Loucy (cell line): ENCODE measurements at regions not wholly inside any gene's neighbourhood (a gene's known extent, or its start where the extent isn't known, plus 50 kb on each side); places are given as distances from the start of the nearest gene placed in this dataset.

Source experiments
- EZH2phosphoT487 ChIP-seq: fragments of 200-600 bp; IDR thresholded peaks from 2 replicates; pipeline ENCODE4 v1.6.1; 2018; ENCODE audit warnings: antibody characterized with exemption, mild to moderate bottlenecking, moderate library complexity, borderline replicate concordance
- TF ChIP-seq, protein P1 (sequence below): fragments of 200-600 bp; sonication (generic); conservative IDR thresholded peaks from 2 replicates; pipeline ENCODE4 v1.5.1; 2014; ENCODE audit warnings: mild to moderate bottlenecking, antibody characterized with exemption, low read length

DNA sequence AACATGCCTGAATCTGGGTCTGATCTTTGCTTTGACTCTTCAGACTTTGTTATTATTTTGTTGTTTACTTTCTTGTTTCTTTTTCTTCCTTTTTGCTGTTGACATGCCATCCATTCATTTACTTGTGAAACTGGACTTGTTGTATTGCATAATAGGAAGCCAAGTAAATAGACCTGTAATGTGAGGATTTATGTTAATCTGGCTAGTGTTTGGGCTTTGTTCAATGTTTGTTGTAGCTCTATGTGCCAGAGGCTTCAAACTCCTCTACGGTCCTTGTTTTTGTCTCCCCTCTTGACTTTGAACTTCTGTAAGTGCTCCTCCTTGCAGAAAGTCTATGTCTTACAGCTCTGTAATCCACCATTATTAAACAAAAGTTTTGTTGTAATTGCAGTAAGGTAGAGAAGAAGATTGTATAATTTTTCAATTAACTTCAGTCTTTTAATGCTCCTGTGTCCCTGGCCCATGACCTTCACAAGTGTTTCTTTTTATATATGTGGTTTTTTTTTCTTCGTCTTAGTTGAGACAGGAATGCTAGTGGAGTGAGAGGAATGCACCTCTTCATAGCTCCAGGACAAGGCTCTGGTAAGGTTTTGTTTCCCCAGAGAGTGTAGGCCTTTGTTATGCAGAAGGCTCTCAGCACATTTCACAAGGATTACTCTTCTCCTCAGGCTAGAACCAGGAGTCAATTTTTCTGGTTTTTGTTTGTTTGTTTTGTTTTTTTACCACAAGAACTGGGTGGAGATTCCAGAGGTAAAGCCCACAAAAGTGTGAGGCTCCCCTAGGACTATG lies 1061.8 kb upstream of the CITED2 start:
- TF ChIP-seq EZH2phosphoT487 = no peak
- TF ChIP-seq, protein P1, sequence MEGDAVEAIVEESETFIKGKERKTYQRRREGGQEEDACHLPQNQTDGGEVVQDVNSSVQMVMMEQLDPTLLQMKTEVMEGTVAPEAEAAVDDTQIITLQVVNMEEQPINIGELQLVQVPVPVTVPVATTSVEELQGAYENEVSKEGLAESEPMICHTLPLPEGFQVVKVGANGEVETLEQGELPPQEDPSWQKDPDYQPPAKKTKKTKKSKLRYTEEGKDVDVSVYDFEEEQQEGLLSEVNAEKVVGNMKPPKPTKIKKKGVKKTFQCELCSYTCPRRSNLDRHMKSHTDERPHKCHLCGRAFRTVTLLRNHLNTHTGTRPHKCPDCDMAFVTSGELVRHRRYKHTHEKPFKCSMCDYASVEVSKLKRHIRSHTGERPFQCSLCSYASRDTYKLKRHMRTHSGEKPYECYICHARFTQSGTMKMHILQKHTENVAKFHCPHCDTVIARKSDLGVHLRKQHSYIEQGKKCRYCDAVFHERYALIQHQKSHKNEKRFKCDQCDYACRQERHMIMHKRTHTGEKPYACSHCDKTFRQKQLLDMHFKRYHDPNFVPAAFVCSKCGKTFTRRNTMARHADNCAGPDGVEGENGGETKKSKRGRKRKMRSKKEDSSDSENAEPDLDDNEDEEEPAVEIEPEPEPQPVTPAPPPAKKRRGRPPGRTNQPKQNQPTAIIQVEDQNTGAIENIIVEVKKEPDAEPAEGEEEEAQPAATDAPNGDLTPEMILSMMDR = no peak
